GM23338 (cell line): ENCODE measurements at regions not wholly inside any gene's neighbourhood (a gene's known extent, or its start where the extent isn't known, plus 50 kb on each side); places are given as distances from the start of the nearest gene placed in this dataset.

Experiments
- CREB1 ChIP-seq: fragments of 250-450 bp; sonication (Bioruptor Pico); IDR thresholded peaks from 2 replicates; pipeline ENCODE4 v1.5.0; 2020; ENCODE audit warnings: low read depth, mild to moderate bottlenecking, moderate library complexity
- CTCF ChIP-seq, 2 experiments: fragments of 200-600 bp in 1 of 2; sonication (generic) in 1 of 2; conservative IDR thresholded peaks; 2 replicates each; pipeline versions ENCODE4 v1.5.1 to v1.6.1; 2016 to 2017; ENCODE audit warnings: antibody characterized with exemption in 2 of 2, low read depth in 2 of 2, mild to moderate bottlenecking in 2 of 2, moderate library complexity in 1 of 2
- EZH2phosphoT487 ChIP-seq: fragments of 200-600 bp; sonication (generic); IDR thresholded peaks from one replicate; pipeline ENCODE4 v1.8.1; 2018; ENCODE audit warnings: antibody characterized with exemption; ENCODE audit not compliant: unreplicated experiment
- JUNB ChIP-seq: IDR thresholded peaks from one replicate; pipeline ENCODE4 v1.6.1; 2016; ENCODE audit warnings: antibody characterized with exemption; ENCODE audit not compliant: unreplicated experiment
- REST ChIP-seq: IDR thresholded peaks from one replicate; pipeline ENCODE4 v1.6.1; 2018; ENCODE audit warnings: antibody characterized with exemption; ENCODE audit not compliant: unreplicated experiment

DNA sequence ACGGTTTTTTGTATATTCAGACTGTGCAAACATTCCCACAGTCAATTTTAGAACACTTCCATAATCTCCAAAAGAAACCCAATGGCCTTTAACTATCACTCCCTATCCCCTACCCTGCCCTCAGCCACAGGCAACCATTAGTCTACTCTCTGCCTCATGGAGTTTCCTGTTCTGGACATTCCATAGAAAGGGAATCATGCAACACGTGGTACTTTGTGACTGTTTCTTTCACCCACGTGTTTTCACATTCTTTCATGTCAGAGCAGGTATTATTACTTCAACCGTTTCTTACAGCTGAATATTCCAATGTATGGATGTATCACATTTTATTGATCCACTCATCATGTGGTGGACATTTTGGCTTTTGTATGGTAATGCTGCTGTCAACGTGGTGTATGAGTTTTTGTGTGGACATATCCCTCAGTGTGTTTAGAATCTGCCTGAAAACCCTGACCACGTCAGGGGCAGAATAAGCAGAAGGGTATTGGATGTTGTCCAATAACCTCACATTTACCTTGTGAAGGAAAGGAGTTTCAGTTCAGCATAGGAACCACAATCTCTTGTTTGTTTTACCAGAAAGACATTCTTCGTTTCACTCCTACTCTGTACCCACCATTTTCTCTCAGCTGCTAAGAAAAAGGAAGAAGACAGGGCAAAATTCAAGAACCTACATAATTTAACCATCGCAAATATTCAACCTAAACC is 107.5 kb upstream of the DYRK2 start:
- TF ChIP-seq CTCF (conservative IDR thresholded peaks at IDR 0.05; ENCODE audit: low read depth in 2 of 2) (no peak), REST (no peak), JUNB (no peak), EZH2phosphoT487 (no peak), CREB1 (CRISPR knock-in tag) (no peak)
